ENCODE measurements at regions not wholly inside any gene's neighbourhood (a gene's known extent, or its start where the extent isn't known, plus 50 kb on each side); places are given as distances from the start of the nearest gene placed in this dataset.

DNA sequence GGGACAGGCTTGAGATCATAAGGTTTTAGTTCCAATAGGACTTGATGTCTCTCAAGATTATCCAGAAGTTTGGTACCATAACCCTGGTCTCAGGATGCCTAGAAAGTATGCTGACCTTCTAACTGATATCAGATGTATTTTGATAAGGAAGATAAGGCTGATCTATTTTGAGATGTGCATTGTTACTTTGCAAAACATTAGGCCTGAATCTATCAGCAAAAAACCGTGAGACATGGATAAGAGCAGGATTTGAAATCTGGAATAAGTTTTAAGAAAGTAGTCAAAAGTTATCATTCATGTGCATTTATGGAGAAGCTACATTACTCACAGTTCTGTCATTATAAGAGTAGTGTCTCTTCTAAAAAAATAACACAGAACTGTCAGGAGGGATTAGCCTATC lies 467.1 kb upstream of the HS3ST1 start:
- no peaks in the 10 kb centered on the region for H3K36me3 ChIP-seq
- DNase-seq (no peak), ATAC-seq (no peak)
- TF ChIP-seq, protein P1, sequence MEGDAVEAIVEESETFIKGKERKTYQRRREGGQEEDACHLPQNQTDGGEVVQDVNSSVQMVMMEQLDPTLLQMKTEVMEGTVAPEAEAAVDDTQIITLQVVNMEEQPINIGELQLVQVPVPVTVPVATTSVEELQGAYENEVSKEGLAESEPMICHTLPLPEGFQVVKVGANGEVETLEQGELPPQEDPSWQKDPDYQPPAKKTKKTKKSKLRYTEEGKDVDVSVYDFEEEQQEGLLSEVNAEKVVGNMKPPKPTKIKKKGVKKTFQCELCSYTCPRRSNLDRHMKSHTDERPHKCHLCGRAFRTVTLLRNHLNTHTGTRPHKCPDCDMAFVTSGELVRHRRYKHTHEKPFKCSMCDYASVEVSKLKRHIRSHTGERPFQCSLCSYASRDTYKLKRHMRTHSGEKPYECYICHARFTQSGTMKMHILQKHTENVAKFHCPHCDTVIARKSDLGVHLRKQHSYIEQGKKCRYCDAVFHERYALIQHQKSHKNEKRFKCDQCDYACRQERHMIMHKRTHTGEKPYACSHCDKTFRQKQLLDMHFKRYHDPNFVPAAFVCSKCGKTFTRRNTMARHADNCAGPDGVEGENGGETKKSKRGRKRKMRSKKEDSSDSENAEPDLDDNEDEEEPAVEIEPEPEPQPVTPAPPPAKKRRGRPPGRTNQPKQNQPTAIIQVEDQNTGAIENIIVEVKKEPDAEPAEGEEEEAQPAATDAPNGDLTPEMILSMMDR (IDR thresholded peaks at IDR 0.05): no peak
- TF ChIP-seq POLR2A (IDR thresholded peaks at IDR 0.05): no peak
- no peak overlapping the region for H3K27ac ChIP-seq
- no peaks in the 10 kb centered on the region for H3K4me1 ChIP-seq
- H3K4me3 ChIP-seq: no peak overlapping the region
- H3K27me3 ChIP-seq: no peaks in the 10 kb centered on the region
- intact Hi-C loops (cut with DNase I): loop anchor here in 1 of 10 donors (5.0 kb wide), 1 partner anchor 453 kb away; no protein-coding TSS in a partner anchor
- H3K9me3 ChIP-seq: no peaks in the 10 kb centered on the region
- 64 to 85% (median 79%) methylated on average over 1 of the region's 1 CpG for WGBS, 4 donors

- ATAC-seq (no peak), DNase-seq (no peak)
- no peak overlapping the region for H3K4me3 ChIP-seq
- H3K36me3 ChIP-seq: no peaks in the 10 kb centered on the region
- H3K9me3 ChIP-seq: no peaks in the 10 kb centered on the region
- intact Hi-C loops (cut with DNase I): loop anchor here in 1 of 10 donors (5.0 kb wide), 1 partner anchor 453 kb away; no protein-coding TSS in a partner anchor
- no peak overlapping the region for H3K27ac ChIP-seq
- H3K27me3 ChIP-seq: no peaks in the 10 kb centered on the region
- 37 to 83% (median 77%) methylated on average over 2 of the region's 2 CpGs for WGBS, 4 donors
- TF ChIP-seq, protein P1 (IDR thresholded peaks at IDR 0.05): no peak
- no peak for TF ChIP-seq POLR2A (IDR thresholded peaks at IDR 0.05)
- H3K4me1 ChIP-seq: no peaks in the 10 kb centered on the region
These were observed 466.3 kb upstream of the HS3ST1 start for GRCh38 chr4:11894977-11895376.

DNA sequence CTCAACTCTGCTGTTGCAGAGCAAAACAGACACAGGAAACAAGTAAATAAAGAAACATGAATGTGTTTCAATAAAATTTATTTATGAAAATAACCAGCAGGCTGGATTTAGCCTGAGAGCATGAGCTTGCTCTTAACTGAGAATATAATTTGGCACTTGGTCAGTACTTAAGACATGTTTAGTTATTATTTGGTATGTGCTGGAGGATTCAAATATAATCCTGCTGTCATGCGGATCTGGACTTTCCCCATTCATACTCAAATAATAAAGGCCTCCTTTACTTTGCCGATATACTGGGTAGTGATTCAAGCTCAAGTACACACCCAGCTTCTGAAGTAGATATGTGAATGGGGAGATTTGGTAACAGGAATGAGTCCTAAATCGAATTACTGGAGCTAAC lies 465.5 kb upstream of the HS3ST1 start:
- Histone ChIP-seq H3K27me3 (no peaks in the 10 kb centered on the region), H3K4me3 (no peak overlapping the region), H3K27ac (no peak overlapping the region), H3K4me1 (no peaks in the 10 kb centered on the region), H3K9me3 (no peaks in the 10 kb centered on the region), H3K36me3 (no peaks in the 10 kb centered on the region)
- WGBS, 4 donors: 87 to 91% (median 89%) methylated on average over 3 of the region's 3 CpGs
- no peak for ATAC-seq
- no peak for DNase-seq
- no peak for TF ChIP-seq POLR2A (IDR thresholded peaks at IDR 0.05)
- TF ChIP-seq, protein P1 (IDR thresholded peaks at IDR 0.05): no peak
- intact Hi-C loops (cut with DNase I): no loop called here

- Histone ChIP-seq H3K27ac (no peak overlapping the region), H3K4me1 (no peaks in the 10 kb centered on the region), H3K36me3 (no peaks in the 10 kb centered on the region), H3K9me3 (no peaks in the 10 kb centered on the region), H3K4me3 (no peak overlapping the region), H3K27me3 (no peaks in the 10 kb centered on the region)
- ATAC-seq (no peak), DNase-seq (no peak)
- TF ChIP-seq, protein P1 (IDR thresholded peaks at IDR 0.05): no peak
- TF ChIP-seq POLR2A (IDR thresholded peaks at IDR 0.05): no peak
- WGBS, 4 donors: 70 to 80% (median 77%) methylated on average over 2 of the region's 2 CpGs
- intact Hi-C loops (cut with DNase I): no loop called here
These were observed 460.4 kb upstream of the HS3ST1 start for GRCh38 chr4:11889099-11889498.

Data from heart left ventricle (tissue), 16 donors.